Mesenteric fat pad (tissue), 1 donor: ENCODE measurements at regions not wholly inside any gene's neighbourhood (a gene's known extent, or its start where the extent isn't known, plus 50 kb on each side); places are given as distances from the start of the nearest gene placed in this dataset.
A peak's percentile ranks its signal among the peaks of the same experiment; 100 is the strongest.
"Not testable (repeated sequence)": the region's sequence is repeated elsewhere in the genome, so short reads cannot be mapped to it uniquely, and the experiment has no call there.

ENCODE experiments used
- DNase-seq: peaks from one replicate; pipeline ENCODE4 v3.0.0-alpha.2; 2020; ENCODE audit warnings: low spot score
- donor health status: DM: yes; HTN: yes; CAD: no.

DNA sequence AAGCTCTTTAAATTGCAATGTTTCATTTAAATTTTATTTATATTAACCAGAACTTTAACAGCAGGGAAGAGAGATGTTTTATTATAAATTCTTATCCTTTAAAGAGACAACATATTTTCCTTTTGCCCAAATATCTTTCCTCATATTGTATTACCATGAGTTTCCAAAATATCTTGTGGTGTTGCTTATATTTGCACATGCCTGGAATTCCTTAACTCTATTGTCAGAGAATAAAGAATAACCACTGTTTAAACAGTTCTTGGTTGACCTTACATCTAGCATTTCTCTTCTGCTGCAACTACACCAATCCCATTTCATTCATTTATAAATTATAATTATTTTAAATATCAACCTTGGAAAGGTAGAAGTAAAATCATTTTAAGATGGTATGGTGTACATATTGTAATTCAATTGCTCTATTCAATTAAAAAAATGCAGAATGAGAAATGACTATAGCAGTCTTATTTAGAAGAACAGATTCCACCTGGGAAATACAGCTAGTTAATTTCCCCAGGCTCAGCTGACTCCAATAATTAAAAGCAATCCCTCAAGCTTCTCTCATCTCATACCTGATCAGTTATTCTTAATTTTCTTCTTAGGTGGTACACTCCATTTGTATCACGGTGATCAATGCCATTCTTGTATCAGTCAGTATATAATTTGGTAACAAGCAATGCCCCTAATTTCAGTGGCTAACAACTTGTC is 923.3 kb downstream of the KCNA4 start:
- DNase-seq = no peak

DNA sequence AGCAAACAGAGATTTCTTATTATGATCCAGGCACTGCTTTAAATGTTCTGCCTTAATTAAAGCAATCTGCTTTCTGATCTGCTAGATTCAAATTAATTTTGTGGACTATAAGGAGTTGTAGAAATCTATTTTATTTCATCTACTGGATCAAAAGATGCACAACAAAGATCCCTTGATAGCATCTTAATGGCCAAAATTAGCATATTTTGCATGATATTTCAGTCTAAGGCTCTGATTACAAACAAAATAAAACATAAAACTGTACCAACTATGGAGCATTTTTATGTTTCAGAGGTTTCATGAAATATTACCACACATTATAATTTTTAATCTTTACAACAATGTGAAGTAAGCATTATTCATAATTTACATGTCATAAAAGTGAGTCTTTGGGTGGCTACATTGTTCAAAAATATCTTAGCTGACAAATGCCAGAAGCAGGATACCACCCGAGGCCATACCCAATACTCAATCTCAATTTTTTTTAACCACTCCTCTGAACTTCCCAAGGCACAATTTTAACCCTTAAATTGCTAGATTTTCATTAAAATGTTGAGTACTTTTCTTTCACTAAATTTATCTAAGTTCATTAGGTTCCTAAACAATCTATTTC is 929.5 kb downstream of the KCNA4 start:
- no peak for DNase-seq

DNA sequence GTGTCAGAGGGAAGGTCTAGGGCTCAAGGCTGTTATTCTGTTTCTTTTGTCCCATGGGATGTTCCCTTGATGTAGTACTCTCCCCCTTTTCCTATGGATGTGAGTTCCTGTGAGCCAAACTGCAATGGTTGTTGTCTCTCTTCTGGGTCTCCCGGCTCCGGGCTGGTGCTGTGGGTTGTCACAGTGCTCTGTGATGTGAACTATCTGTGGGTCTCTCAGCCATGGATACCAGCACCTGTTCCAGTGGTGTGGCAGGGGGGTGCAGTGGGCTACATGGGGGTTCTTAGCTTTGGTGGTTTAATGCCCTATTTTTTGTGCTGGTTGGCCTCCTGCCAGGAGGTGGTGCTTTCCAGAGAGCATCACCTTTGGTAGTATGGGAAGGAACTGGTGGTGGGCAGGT is 941.1 kb downstream of the KCNA4 start:
- no peak for DNase-seq

DNA sequence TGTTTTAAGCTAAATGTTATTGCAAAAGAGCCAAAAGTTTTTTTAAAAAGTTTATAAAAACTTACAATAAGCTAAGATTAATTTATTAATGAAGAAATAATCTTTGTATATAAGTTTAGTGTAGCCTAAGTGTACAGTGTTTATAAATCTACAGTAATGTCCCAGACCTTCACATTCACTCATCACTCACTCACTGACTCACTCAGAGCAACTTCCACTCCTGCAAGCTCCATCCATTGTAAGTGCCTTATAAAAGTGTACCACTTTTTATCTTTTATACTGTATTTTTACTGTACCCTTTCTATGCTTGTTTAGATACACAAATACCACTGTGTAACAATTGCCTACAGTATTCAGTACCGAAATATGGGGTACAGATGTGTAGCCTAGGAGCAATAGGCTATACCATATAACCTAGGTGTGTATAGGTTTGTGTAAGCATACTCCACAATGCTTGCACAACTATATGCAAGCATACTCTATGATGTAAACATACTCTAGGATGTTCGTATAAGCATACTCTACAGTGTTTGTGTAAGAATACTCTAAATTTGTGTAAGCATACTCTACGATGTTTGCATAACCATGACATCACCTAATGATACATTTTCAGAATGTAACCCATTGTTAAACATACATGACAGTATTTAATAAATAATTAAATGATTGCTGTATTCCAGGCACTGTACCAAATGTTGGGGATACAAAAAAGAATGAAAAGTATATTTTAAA is 953.0 kb downstream of the KCNA4 start:
- DNase-seq = no peak

DNA sequence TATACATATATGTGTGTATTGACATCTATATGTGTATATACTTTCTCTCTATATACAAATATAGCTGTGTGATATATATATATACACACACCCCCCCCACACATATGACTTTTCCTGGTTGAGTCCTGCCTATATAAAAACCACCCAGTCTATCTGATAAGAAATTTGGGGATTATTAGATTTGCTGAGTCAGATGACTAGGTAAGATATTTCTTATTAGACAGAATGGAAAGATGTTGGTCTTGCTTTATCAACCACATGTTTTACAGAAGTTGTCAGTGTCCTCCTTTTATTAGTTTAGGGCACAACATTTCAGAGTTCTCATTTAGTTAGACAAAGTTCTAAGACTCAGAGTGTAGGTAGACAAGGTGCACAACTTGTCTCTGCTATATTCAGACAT is 953.3 kb downstream of the METTL15 start:
- DNase-seq = no peak

DNA sequence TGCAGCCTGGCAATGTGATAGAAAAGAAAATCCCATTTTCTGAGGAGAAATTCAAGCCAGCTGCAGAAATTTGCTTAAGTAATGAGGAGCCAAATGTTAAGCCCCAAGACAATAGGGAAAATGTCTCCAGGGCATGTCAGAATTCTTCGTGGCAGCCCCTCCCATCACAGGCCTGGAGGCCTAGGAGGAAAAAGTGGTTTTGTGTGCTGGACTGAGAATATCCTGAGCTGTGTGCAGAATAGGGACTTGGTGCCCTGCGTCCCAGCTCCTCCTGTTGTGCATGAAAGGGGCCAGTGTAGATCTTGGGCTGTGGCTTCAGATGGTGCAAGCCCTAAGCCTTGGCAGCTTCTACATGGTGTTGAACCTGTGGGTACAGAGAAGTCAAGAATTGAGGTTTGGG is 948.3 kb downstream of the METTL15 start:
- DNase-seq = not testable (repeated sequence)

DNA sequence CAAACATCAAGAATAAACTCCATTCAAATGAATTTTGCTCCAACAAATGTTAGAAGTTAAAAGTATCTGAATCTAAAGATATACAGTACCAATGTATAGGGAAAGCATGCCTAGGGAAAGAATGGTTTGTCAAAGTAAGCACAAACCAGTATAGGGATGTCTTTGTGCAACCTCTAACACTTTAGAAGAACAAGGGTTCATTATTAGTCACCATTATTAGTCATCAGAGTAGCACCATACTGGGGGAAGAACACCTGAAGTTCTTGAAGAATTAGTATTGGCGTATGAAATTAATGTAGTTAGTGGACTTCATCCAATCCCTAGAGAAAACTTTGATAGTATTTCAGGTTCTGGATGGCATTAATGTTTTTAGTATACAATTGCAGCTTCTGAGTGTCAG is 943.7 kb downstream of the METTL15 start:
- no peak for DNase-seq

DNA sequence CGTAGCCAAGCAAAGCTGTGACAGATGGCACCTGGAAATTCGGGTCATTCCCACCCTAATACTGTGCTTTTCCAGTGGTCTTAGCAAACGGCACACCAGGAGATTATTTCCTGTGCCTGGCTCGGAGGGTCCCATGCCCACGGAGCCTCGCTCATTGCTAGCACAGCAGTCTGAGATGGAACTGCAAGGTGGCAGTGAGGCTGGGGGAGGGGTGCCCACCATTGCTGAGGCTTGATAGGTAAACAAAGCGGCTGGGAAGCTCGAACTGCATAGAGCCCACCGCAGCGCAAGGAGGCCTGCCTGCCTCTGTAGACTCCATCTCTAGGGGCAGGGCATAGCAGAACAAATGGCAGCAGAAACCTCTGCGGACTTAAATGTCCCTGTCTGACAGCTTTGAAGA is 942.8 kb downstream of the METTL15 start:
- DNase-seq = peak; percentile 72

DNA sequence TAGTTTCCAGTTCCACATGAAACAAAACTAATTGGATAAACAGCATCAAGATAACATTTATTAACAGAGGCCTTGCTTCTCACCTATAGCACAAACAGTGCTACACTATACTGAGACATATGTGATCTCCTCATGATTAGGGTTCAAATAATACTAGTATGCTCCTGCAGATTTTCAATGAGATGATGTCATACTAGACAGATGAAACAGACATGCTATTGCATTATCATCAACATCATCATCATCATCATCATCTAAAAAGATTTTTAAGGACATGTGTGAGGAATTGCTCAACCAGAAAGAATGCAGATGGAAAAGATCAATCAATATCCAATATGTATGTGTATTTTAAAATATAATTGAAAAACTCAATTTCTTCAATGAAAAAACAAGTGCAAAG is 932.3 kb downstream of the METTL15 start:
- no peak for DNase-seq

DNA sequence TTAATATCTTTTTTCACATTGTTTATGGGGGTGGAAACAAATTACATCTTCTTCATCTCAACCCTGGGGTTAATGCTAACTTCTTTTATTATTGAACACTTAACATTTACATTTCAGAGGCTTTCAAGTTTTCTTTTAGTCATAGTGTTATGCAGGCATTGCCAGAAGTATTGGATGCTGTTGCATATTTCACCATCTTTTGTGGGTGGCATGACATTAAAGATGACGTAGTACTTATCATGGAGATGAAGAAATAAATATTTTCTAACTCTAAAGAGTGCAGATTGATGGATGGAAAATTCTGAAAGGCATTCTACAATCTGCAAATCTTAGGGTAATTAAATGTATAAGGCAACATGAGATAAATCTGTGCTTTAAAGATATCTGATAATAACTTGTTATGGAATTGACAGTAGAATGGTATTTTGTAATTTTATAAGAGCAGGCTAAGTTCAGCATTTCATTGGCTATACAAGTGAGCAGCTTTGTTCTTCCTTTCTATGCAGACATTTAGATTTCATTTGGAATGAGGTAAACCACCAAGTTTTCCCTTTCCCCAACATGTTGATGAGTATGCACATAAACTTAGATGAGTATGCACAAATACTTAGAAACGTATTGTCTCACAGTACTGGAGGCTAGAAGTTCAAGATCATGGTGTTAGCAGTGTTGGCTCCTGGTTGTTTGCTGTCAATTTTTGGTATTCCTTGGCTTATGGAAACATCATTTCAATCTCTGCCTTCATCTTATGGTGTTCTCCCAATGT is 924.4 kb downstream of the METTL15 start:
- no peak for DNase-seq

DNA sequence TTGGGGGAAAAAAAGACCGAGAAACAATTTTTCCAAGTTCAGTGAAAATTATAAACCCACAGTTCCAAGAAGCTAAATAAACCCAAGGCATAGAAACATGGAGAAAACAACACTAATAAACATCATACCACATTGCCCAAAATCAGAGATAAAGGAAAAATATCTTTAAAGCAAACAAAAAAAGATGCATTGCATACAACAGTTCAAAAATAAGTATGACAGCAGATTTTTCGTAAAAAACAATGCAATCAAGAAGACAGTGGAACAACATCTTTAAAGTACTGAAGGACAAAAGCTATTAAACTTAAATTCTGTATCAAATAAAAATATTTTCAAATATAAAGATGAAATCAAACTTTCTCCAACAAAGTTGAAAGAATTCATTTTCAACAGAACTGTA is 921.3 kb downstream of the METTL15 start:
- DNase-seq = no peak

DNA sequence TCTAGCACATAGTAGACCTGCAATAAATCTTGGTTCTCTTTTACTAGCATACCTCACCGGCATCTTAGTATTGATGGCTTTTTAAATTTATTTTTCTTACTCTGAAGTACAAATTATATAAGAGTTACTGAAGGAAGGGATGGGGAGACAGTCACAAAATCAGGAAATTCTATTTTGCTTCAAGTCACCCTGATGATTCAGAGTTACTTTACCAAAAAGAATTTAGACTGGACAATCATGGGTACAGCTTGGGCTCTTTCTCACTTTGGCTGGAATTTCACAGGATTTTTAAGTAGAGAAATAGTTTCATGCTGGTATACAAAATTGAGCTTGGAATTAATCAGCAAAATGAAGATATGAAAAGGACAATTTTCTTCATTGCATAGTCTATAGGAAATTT is 919.2 kb downstream of the METTL15 start:
- no peak for DNase-seq

DNA sequence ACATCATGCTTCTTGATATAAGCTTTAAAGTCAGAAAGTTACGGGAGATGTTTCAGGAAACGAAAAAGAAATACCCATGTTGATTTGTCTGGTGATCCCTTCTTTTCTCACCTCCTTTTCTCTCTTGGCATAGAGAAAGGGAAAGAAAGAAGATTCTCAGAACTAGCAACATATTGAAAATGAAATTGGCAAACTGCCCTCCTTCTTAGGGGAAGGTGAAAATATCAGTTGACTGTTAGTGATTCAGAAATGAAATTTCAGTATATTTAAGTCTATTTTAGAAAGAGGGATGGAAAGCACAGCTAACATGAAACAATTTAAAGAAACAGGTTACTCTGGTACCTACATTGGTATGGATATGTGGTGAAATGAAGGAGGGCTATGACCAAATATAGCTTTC is 918.1 kb downstream of the METTL15 start:
- no peak for DNase-seq

DNA sequence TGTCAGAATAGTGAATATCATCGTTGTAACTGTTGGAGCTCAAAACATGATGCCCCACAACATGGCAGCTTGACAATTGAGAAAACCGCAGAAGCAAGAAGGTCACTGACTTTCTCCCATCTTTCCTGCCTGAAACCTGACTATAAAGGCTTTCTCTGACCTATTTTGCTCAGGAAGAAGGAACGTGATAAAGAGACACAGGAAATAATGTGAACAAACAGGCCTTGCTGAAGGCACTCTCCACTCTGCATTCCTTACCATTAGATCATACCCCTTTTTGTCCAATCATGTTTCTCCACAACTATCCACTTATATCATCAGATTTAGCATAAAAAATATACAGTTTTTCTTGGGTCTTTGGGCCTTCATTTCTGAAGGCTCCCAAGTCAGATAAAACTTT is 916.8 kb downstream of the METTL15 start:
- DNase-seq = no peak

DNA sequence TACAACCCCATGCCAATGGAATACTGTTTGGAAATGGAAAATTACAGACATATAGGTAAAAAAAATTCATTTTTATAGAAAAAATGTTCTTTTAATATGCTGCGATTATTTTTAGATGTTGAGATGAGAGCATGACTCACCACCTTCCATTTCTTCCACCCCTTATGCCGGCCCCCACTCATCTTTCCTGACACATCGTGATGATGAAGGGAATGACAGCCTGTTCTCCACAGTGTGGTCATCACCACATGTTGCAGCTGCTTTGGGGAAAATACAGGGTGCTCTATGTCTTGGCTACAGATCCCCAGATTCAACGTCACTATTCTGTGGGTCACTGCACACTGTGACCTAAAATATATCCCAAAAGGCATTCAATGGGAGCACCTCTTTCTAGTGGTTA is 916.2 kb downstream of the METTL15 start:
- no peak for DNase-seq

DNA sequence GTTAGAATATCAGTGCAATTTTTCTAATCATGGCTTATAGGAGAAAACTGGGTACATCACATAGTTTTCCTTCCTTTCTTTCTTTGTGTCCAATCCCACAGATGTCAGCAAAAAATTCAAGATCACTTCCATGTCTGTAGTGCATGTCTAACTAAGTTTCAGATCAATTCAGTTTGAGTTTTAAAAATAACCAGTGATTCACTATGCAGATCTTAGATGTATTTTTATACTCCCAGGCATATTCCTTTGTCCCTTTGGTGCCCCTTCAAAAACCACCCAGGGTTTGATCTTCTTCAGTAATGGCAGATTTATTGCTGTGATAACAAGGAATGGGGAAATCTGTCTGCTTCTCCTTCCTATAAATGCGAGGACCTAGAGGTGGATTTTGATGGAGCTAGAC is 915.6 kb downstream of the METTL15 start:
- DNase-seq = no peak

DNA sequence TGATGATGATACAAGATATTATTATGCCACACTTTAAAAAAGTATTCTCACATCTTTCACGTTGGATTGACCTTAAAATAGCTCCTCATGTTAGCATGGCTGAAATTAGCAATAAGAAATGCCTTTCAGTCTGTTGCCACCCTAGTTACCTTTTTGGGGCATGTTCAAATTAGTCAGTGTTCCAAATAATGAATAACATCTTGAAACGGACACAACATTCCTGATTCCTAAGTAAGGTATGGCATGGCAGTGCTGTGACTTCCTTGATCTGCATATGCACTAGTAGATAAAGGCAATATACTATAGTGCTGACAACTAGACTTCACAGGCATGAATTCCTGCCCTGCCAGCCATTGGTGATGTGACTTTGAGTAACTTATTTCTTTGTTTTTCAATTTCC is 914.5 kb downstream of the METTL15 start:
- DNase-seq = no peak

DNA sequence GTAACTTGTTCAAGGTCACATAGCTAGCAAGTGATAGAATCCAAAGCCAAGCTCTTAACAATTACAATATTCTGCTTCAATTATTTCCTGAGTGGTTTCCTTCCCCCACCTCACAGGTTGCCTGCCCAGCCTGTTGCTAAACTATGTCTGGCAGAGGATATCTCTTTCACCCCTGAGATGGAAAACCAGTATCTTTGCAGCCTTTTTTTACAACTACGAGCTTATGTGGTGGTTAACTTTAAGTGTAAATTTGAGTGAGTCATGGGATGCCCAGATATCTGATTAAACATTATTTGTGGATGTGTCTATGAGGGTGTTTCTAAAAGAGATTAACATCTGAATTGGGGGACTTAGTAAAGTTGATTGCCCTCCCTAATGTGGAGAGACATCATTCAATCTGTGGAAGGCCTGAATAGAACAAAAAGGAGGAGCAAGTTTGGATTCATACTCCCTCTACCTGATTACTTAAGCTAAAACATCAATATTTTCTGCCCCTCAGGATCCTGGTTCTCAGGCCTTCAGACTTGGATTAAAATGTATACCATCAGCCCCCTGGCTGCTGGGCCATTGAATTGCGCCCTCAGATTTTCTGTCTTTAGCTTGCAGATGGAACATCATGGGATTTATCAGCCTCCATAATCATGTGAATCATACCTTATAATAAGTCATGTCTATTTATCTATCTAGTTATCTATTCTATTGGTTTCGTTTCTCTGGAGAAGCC is 911.9 kb downstream of the METTL15 start:
- DNase-seq = no peak

DNA sequence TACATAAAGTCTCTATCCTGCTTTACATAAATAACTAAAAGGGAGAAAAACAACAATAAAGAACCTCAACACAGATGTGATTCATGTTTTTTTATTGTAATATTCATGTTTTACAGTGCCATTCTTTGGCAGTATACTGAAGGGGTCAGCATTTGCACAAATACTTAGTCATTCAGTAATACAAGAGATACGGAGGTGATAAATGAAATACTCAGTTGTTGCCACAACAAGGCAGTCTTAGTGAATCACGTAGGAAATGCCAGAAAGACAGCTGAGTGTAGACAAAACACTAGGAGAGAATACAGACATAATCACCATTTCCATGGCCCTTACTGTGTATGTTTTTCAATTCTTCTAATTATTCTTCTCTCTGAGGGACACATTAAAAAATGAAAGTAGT is 910.4 kb downstream of the METTL15 start:
- no peak for DNase-seq

DNA sequence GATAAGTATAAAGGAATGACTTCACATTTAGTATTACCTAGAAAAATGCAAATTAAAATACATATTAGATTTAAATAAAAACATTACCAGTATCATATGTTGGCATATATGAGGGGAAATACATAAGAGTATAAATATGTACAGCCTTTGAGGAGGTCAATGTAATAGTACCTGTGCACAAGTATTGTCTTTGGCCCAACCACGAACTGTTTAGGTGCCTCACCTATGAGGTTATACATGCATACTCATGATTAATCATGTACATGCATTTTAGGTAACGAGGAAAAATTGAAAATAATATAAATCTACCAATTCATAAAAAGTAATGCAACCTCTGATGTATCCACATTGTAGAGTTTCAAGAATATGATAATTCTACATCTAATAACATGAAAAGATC is 909.8 kb downstream of the METTL15 start:
- DNase-seq = no peak

DNA sequence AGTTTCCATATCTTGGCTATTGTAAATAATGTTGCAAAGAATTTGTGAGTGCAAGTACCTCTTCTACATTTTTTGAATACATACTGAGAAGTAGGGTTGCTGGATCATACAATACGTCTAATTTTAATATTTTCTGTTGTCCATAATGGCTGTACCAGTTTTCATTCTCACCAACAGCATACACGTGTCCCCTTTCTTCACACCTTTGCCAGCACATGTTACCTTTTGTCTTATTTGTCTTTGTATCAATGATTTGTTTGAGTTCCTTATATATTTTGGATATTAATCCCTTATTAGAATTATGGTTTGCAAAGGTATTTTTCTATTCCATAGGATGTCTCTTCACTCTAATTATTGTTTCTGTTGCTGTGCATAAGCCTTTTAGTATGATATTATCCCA is 904.3 kb downstream of the METTL15 start:
- DNase-seq = no peak
